ENCODE measurements at regions not wholly inside any gene's neighbourhood (a gene's known extent, or its start where the extent isn't known, plus 50 kb on each side); places are given as distances from the start of the nearest gene placed in this dataset.
A peak's percentile ranks its signal among the peaks of the same experiment; 100 is the strongest.

GRCh38 chr3:106168962-106169750, 300.3 kb upstream of the CBLB start:
- no peak for DNase-seq (ENCODE audit: low read depth in 4 of 4, low spot score in 1 of 4)

DNA sequence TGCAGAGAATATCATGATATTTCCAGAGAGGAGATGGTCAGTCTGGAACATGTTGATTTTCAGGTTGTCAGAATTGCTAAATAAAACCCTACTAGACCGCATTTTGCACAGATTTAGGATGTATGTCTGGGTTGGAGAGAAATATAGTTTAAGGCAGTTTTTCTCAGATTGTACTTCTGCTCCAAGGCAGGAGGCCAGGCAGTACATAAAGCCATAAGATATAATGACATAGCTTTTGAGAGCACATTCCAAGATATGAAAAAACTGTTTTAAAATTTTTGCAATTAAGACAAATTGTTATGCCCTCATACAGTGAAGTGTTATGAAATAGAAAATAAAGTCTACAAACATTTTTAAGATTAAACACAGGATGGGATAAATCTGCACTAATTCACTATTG, 301.8 kb upstream of the CBLB start:
- no peak for DNase-seq (ENCODE audit: low read depth in 4 of 4, low spot score in 1 of 4)

- DNase-seq (ENCODE audit: low read depth in 4 of 4, low spot score in 1 of 4): no peak
These were observed 303.3 kb upstream of the CBLB start for GRCh38 chr3:106172101-106172500.

GRCh38 chr3:106172780-106173179, 304.0 kb upstream of the CBLB start:
- no peak for DNase-seq (ENCODE audit: low read depth in 4 of 4, low spot score in 1 of 4)

GRCh38 chr3:106175276-106175675, 306.5 kb upstream of the CBLB start:
- DNase-seq (ENCODE audit: low read depth in 4 of 4, low spot score in 1 of 4): no peak

- peak in 3 of 4 experiments; percentile 17 to 39 (median 18) for DNase-seq (ENCODE audit: low read depth in 4 of 4, low spot score in 1 of 4)
These were observed 307.9 kb upstream of the CBLB start for GRCh38 chr3:106176734-106177133.

DNA sequence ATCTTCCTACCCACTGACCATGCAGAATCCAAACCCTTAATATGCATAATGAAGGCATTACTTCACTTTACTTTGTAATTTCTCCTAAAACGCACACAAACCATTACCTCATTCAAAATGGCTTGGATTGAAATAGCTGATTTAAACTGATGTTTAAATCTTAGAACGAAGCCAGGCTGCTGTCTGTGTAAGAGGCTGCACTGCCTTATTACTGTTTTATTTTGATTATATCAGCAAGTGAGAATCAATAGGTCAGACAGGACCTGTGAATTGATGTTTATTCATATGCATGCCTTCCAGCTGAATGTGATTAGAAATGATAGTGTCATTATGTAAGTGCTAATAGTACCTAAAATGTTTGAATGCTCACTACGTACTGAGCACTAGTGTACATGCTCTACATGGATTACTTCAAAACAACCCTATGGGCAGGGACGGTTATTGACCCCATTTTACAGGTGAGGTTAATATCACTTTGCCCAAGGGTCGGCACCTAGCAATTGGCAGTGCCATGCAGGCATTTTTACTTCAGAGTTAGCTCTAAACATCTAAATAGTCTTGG, 314.2 kb upstream of the CBLB start:
- no peak for DNase-seq (ENCODE audit: low read depth in 4 of 4, low spot score in 1 of 4)

DNA sequence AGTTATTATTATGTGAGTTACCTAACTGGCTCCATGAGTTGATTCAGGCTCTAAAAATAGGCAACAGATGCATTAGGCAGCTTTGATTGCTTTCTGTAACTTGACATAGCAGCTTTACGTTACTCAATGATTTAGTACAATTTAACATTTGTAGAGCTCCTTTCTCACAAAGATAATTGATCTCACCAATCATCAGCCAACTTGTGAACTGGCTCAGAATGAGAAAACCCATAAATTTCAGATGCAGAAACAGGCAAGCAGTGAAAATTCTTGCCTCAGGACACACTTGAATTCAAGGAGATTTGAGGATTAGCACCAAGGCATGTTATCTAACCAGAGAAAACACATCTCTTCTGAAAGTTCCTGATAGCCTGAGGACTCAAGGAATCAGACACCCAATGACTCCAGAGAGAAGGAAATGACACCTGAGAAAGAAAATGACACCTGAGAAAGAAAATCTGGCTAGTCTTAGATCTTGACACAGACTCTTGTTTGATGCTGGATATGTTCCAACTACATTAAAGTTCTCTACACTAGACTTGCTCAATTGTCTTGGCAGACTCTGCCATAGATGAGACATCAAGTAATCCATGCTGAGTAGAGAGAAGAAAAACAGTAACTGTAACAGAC, 315.1 kb upstream of the CBLB start:
- DNase-seq (ENCODE audit: low read depth in 4 of 4, low spot score in 1 of 4): no peak

DNA sequence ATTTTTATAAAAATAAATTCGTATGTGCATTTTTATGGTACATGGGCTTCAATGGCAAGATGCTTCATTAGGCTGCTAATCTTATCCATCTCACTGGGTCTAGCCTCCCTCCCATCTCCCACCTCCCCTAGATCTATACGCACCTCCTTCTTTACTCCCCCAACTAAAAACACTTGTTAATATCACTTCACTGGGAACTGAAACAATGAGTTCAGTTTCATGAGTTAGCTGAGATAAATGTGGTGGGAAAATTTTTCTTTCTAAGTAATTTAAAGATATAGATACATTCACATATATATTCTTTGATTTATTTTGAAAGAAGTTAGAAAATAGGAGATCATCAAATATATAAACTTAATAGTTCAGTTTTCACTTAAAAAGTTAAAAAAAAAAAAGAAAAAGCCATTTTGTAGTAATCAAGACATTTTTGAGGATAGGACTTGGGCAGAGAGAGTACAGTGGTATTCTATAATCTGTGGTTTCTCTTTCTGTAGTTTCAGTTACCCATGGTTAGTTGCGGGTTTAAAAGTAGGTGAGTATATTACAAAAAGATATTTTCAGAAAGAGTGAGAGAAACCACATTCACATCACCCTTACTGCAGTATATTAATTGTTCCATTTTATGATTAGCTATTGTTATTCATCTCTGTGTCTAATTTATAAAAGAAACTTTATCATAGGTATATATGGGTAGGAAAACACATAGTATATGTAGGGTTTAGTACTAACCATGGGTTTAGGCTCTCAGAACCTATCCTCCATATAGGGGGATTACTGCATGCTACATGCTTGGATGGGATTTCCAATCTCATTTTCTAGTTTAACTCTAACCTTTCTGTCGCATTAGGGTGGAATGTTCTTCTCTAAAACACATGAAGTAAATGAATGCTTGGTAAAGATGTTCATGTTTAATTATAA, 316.0 kb upstream of the CBLB start:
- DNase-seq (ENCODE audit: low read depth in 4 of 4, low spot score in 1 of 4): no peak

GRCh38 chr3:106185949-106186348, 317.1 kb upstream of the CBLB start:
- no peak for DNase-seq (ENCODE audit: low read depth in 4 of 4, low spot score in 1 of 4)

DNA sequence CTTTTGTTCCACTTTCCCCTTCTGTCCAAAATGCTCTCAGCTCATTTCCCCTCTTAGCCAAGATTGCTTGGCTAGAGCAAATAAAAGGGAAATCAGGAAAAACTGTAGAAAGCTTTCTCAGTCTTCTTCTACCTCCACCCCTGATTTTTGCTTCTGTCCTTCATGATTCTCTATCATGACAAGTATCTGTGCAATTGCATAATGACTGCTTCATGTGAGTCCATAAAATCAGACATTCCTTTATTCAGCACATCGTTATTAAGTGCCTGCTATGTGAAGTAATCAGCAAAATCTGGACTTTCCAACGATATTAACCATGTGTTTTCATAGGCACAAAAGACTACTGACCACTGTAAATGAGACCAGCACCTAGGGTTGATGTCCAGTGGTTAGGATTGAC, 321.5 kb upstream of the CBLB start:
- DNase-seq (ENCODE audit: low read depth in 4 of 4, low spot score in 1 of 4): no peak

DNA sequence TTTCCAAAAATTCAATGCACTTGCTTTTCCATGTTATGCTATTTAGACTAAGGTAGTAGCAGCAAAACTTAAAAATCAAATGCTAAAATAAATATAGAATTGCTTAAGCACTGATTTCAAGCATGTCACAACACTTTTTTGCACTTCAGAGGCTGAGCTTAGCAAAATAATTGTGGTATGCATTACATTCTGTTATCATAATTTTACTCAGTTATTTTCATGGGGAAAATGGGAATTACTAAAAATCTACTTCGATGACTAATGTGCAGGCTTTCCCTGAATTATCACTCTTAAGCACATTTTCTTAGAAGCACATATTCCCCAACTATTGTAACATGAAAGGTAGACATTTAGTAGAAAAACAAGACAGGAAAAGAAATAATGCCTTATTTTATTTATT, 322.4 kb upstream of the CBLB start:
- no peak for DNase-seq (ENCODE audit: low read depth in 4 of 4, low spot score in 1 of 4)

DNA sequence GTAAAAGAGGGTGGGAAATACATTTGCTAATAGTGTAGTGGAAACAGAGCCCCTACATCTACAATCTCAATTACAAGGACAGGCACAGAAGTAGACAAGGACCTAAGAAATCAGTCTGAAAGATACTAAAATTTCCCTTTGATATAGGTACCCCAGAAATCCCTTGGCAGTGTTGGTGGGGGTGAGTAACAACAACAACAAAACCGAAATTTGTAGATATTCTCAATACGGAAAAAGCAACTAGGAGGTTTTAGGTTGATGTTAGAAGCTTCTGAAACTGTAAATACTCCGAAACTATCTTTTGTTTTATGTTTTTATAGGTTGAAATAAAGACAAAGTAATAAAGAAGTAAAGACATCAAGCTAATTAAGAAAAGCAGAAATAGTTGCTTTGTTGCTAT, 323.1 kb upstream of the CBLB start:
- DNase-seq (ENCODE audit: low read depth in 4 of 4, low spot score in 1 of 4): no peak

DNA sequence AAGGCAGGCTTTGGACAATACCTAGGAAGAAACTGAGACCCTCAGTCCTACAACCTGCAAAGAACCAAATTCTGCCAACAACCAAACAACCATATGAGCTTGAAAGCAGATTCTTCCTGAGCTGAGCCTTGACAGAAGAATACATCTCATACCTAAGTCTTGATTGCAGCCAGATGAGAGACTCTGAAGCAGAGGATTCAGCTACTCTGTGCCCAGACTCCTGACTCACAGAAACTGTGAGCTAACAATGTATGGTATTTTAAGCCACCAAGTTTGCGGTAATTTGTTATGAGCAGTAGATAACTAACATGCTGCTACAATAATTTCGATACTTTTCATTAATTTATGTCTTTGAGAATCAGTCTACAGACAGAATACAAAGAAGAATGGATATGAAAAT, 325.1 kb upstream of the CBLB start:
- no peak for DNase-seq (ENCODE audit: low read depth in 4 of 4, low spot score in 1 of 4)

GRCh38 chr3:106194726-106195125, 325.9 kb upstream of the CBLB start:
- DNase-seq (ENCODE audit: low read depth in 4 of 4, low spot score in 1 of 4): no peak

DNA sequence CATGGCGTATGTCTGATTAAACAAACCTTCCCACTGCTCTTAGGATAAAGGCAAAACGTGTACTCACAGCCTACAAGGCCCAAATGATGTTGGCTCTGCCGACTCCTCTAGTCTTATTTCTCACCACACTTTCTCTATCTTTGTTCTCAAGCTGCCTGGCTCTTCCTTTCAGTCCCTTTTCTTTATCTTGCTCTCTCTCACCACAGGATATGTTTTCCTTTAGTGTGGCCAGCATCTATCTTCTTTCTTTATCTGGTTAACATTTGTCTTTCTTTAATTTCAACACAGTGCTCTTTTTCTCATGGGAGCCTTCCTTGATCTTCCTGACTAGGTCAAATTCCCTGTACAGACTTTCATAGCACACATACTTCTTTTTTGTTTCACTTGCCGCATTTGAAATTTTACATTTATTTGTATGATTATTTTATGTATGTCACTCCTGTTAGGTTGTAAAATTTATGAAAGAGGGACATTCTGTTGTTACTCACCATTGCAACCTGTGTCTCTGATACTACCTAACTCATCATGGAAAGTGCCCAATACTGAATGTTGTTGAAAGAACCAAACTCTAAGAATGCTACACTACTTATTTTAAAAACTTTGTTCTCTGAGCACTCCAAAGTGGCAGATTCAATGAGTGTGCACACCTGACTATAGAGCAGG, 328.9 kb upstream of the CBLB start:
- DNase-seq (ENCODE audit: low read depth in 4 of 4, low spot score in 1 of 4): no peak

- no peak for DNase-seq (ENCODE audit: low read depth in 4 of 4, low spot score in 1 of 4)
These were observed 335.5 kb upstream of the CBLB start for GRCh38 chr3:106204160-106204868.

DNA sequence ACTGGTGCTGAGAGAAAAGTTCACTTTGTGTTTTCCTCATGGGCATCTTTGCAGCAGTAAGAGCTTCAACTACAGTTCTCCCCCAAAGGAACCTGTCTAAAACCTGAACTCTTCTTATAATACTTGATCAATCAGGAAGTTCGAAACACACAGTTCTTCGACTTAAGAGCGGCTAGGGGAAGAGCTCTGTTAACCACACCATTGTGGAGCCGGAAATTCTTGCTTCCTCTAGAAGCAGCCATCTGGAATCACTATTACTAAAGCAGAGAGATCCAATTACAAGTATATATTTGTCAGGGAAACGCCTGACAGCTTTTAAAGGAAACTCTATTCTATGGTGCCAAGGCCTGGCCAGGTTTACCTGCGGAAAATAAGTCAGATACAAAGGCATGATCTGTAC, 337.3 kb upstream of the CBLB start:
- no peak for DNase-seq (ENCODE audit: low read depth in 4 of 4, low spot score in 1 of 4)

- no peak for DNase-seq (ENCODE audit: low read depth in 4 of 4, low spot score in 1 of 4)
These were observed 337.8 kb upstream of the CBLB start for GRCh38 chr3:106206613-106207012.

GRCh38 chr3:106208251-106208650, 339.4 kb upstream of the CBLB start:
- no peak for DNase-seq (ENCODE audit: low read depth in 4 of 4, low spot score in 1 of 4)
